ENCODE measurements at regions not wholly inside any gene's neighbourhood (a gene's known extent, or its start where the extent isn't known, plus 50 kb on each side); places are given as distances from the start of the nearest gene placed in this dataset.

GRCh38 chr1:116819081-116819480 lies 64.9 kb downstream of the CD2 start:
- no peak overlapping the region for H3K9ac ChIP-seq (ENCODE audit: low read depth, low read length)
- H3K4me1 ChIP-seq (ENCODE audit: insufficient read depth, low read length), result no peaks in the 10 kb centered on the region
- WGBS, result 95% methylated on average over 6 of the region's 6 CpGs
- no peaks in the 10 kb centered on the region for H3K27me3 ChIP-seq (ENCODE audit: insufficient read depth, low read length)
- no peak overlapping the region for H3K4me3 ChIP-seq (ENCODE audit: low read length)
- H3K27ac ChIP-seq (ENCODE audit: low read depth, low read length), result no peak overlapping the region
- no peaks in the 10 kb centered on the region for H3K36me3 ChIP-seq (ENCODE audit: insufficient read depth, low read length)
- H3K9me3 ChIP-seq (ENCODE audit: insufficient read depth, low read depth, low read length), result no peaks in the 10 kb centered on the region

GRCh38 chr1:116820369-116820768 lies 66.1 kb downstream of the CD2 start:
- H3K9ac ChIP-seq (ENCODE audit: low read depth, low read length), result no peak overlapping the region
- peaks cover 6% of the 10 kb centered on the region; the same call in 1 of the 2 replicates for H3K4me1 ChIP-seq (ENCODE audit: insufficient read depth, low read length)
- no peaks in the 10 kb centered on the region for H3K27me3 ChIP-seq (ENCODE audit: insufficient read depth, low read length)
- H3K4me3 ChIP-seq (ENCODE audit: low read length), result no peak overlapping the region
- H3K9me3 ChIP-seq (ENCODE audit: insufficient read depth, low read depth, low read length), result no peaks in the 10 kb centered on the region
- H3K27ac ChIP-seq (ENCODE audit: low read depth, low read length), result no peak overlapping the region
- H3K36me3 ChIP-seq (ENCODE audit: insufficient read depth, low read length), result no peaks in the 10 kb centered on the region
- WGBS, result 92% methylated on average over 6 of the region's 6 CpGs

- Histone ChIP-seq H3K36me3 (ENCODE audit: insufficient read depth, low read length) (no peaks in the 10 kb centered on the region), H3K4me3 (ENCODE audit: low read length) (no peak overlapping the region), H3K9me3 (ENCODE audit: insufficient read depth, low read depth, low read length) (no peaks in the 10 kb centered on the region), H3K27ac (ENCODE audit: low read depth, low read length) (no peak overlapping the region), H3K27me3 (ENCODE audit: insufficient read depth, low read length) (no peaks in the 10 kb centered on the region), H3K4me1 (ENCODE audit: insufficient read depth, low read length) (peaks cover 10% of the 10 kb centered on the region), H3K9ac (ENCODE audit: low read depth, low read length) (no peak overlapping the region)
- 90% methylated on average over 2 of the region's 2 CpGs for WGBS
These were observed 67.5 kb downstream of the CD2 start for GRCh38 chr1:116821763-116822162.

GRCh38 chr1:116824631-116825206 lies 70.5 kb downstream of the CD2 start:
- H3K9me3 ChIP-seq (ENCODE audit: insufficient read depth, low read depth, low read length), result no peaks in the 10 kb centered on the region
- WGBS, result 71% methylated on average over 5 of the region's 5 CpGs
- H3K27ac ChIP-seq (ENCODE audit: low read depth, low read length), result no peak overlapping the region

GRCh38 chr1:116825207-116825719 lies 71.0 kb downstream of the CD2 start:
- Histone ChIP-seq H3K27ac (ENCODE audit: low read depth, low read length) (no peak overlapping the region), H3K9me3 (ENCODE audit: insufficient read depth, low read depth, low read length) (no peaks in the 10 kb centered on the region), H3K36me3 (ENCODE audit: insufficient read depth, low read length) (no peaks in the 10 kb centered on the region), H3K27me3 (ENCODE audit: insufficient read depth, low read length) (no peaks in the 10 kb centered on the region), H3K4me3 (ENCODE audit: low read length) (no peak overlapping the region), H3K9ac (ENCODE audit: low read depth, low read length) (no peak overlapping the region), H3K4me1 (ENCODE audit: insufficient read depth, low read length) (peaks cover 10% of the 10 kb centered on the region)
- WGBS, result 51% methylated on average over 5 of the region's 5 CpGs

More at GRCh38 chr1:116824631-116825206, 70.5 kb downstream of the CD2 start:
- H3K36me3 ChIP-seq (ENCODE audit: insufficient read depth, low read length), result no peaks in the 10 kb centered on the region
- no peak overlapping the region for H3K9ac ChIP-seq (ENCODE audit: low read depth, low read length)
- H3K4me3 ChIP-seq (ENCODE audit: low read length), result no peak overlapping the region
- peaks cover 10% of the 10 kb centered on the region for H3K4me1 ChIP-seq (ENCODE audit: insufficient read depth, low read length)
- no peaks in the 10 kb centered on the region for H3K27me3 ChIP-seq (ENCODE audit: insufficient read depth, low read length)

GRCh38 chr1:116825720-116826438 lies 71.6 kb downstream of the CD2 start:
- H3K27ac ChIP-seq (ENCODE audit: low read depth, low read length), result no peak overlapping the region

GRCh38 chr1:116826818-116827606 lies 72.8 kb downstream of the CD2 start:
- H3K36me3 ChIP-seq (ENCODE audit: insufficient read depth, low read length), result no peaks in the 10 kb centered on the region
- 71% methylated on average over 9 of the region's 9 CpGs for whole genome bisulfite sequencing
- H3K9me3 ChIP-seq (ENCODE audit: insufficient read depth, low read depth, low read length), result no peaks in the 10 kb centered on the region
- no peaks in the 10 kb centered on the region for H3K27me3 ChIP-seq (ENCODE audit: insufficient read depth, low read length)
- H3K9ac ChIP-seq (ENCODE audit: low read depth, low read length), result no peak overlapping the region
- H3K27ac ChIP-seq (ENCODE audit: low read depth, low read length), result no peak overlapping the region
- H3K4me3 ChIP-seq (ENCODE audit: low read length), result no peak overlapping the region
- H3K4me1 ChIP-seq (ENCODE audit: insufficient read depth, low read length), result peaks cover 16% of the 10 kb centered on the region

More at GRCh38 chr1:116825720-116826438, 71.6 kb downstream of the CD2 start:
- peaks cover 10% of the 10 kb centered on the region for H3K4me1 ChIP-seq (ENCODE audit: insufficient read depth, low read length)
- WGBS, result 85% methylated on average over 9 of the region's 10 CpGs
- H3K27me3 ChIP-seq (ENCODE audit: insufficient read depth, low read length), result no peaks in the 10 kb centered on the region
- no peak overlapping the region for H3K4me3 ChIP-seq (ENCODE audit: low read length)
- no peak overlapping the region for H3K9ac ChIP-seq (ENCODE audit: low read depth, low read length)
- H3K9me3 ChIP-seq (ENCODE audit: insufficient read depth, low read depth, low read length), result no peaks in the 10 kb centered on the region
- no peaks in the 10 kb centered on the region for H3K36me3 ChIP-seq (ENCODE audit: insufficient read depth, low read length)

GRCh38 chr1:116827607-116828105 lies 73.4 kb downstream of the CD2 start:
- no peaks in the 10 kb centered on the region for H3K9me3 ChIP-seq (ENCODE audit: insufficient read depth, low read depth, low read length)
- no peak overlapping the region for H3K4me3 ChIP-seq (ENCODE audit: low read length)
- H3K9ac ChIP-seq (ENCODE audit: low read depth, low read length), result no peak overlapping the region
- 87% methylated on average over 2 of the region's 2 CpGs for WGBS
- no peaks in the 10 kb centered on the region for H3K27me3 ChIP-seq (ENCODE audit: insufficient read depth, low read length)
- no peaks in the 10 kb centered on the region for H3K36me3 ChIP-seq (ENCODE audit: insufficient read depth, low read length)
- peaks cover 23% of the 10 kb centered on the region for H3K4me1 ChIP-seq (ENCODE audit: insufficient read depth, low read length)
- H3K27ac ChIP-seq (ENCODE audit: low read depth, low read length), result no peak overlapping the region

- H3K4me1 ChIP-seq (ENCODE audit: insufficient read depth, low read length), result peaks cover 33% of the 10 kb centered on the region
- H3K27ac ChIP-seq (ENCODE audit: low read depth, low read length), result peak overlapping the region; percentile 76; the same call in 1 of the 2 replicates
- 31% methylated on average over 3 of the region's 6 CpGs for WGBS
- H3K36me3 ChIP-seq (ENCODE audit: insufficient read depth, low read length), result no peaks in the 10 kb centered on the region
- no peak overlapping the region for H3K9ac ChIP-seq (ENCODE audit: low read depth, low read length)
- no peaks in the 10 kb centered on the region for H3K27me3 ChIP-seq (ENCODE audit: insufficient read depth, low read length)
- 0 out of 2 replicates have a peak overlapping the region, but pooled peaks have one; percentile 10 for H3K4me3 ChIP-seq (ENCODE audit: low read length)
- 0 out of 2 replicates have a peak, but pooled peaks cover 4% of the 10 kb centered on the region for H3K9me3 ChIP-seq (ENCODE audit: insufficient read depth, low read depth, low read length)
These were observed 77.3 kb upstream of the PTGFRN start for GRCh38 chr1:116832308-116832931.

DNA sequence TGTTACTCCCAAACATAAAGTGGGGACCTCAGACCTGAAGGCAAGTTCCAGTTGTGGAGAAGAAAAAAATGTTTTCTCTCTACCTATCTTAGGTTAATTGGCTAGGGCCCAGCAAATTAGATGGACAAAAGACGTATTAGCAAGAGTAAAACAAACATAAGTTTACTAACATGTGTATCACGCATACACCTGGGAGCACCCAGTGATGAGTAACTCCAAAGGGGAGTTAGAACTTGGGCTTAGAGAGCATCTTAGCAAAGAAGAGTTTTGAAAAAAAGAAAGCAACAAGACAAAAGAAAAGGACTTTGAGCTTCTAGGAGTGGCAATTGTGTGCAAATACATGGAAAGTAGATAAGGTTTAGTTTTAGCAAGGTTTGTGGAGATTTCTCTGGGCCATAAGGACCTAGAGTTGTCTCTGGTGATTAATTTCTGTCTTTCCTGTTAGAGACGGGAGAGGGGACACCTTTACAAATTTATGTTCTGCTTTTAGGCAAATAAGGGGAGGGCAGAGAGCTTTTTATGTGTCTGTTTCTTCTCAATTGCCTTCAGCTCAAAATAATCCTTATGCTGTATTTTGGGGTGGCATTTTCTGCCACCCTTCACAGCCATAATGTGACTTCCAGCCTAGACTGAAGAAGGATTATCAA lies 76.7 kb upstream of the PTGFRN start:
- H3K4me1 ChIP-seq (ENCODE audit: insufficient read depth, low read length), result peaks cover 33% of the 10 kb centered on the region
- peak overlapping the region; percentile 76; the same call in 1 of the 2 replicates for H3K27ac ChIP-seq (ENCODE audit: low read depth, low read length)
- H3K9ac ChIP-seq (ENCODE audit: low read depth, low read length), result no peak overlapping the region
- no peaks in the 10 kb centered on the region for H3K36me3 ChIP-seq (ENCODE audit: insufficient read depth, low read length)
- no peak overlapping the region for H3K4me3 ChIP-seq (ENCODE audit: low read length)
- H3K9me3 ChIP-seq (ENCODE audit: insufficient read depth, low read depth, low read length), result 0 out of 2 replicates have a peak, but pooled peaks cover 9% of the 10 kb centered on the region
- 85% methylated on average over 3 of the region's 3 CpGs for WGBS
- no peaks in the 10 kb centered on the region for H3K27me3 ChIP-seq (ENCODE audit: insufficient read depth, low read length)

Measured in HUES64 (cell line).